ENCODE measurements at regions not wholly inside any gene's neighbourhood (a gene's known extent, or its start where the extent isn't known, plus 50 kb on each side); places are given as distances from the start of the nearest gene placed in this dataset.

- no peak for TF ChIP-seq ZNF687 (IDR thresholded peaks at IDR 0.05)
- TF ChIP-seq POU2F2 (IDR thresholded peaks at IDR 0.05; ENCODE audit: borderline replicate concordance, low read depth, low read length), result no peak
- TF ChIP-seq NFXL1 (IDR thresholded peaks at IDR 0.05; ENCODE audit: borderline replicate concordance), result no peak
- TF ChIP-seq POLR2AphosphoS5 (IDR thresholded peaks at IDR 0.05; ENCODE audit: low read length), result no peak
Measured at GRCh38 chr18:28372186-28372585, 195.3 kb upstream of the CDH2 start (continued).

GRCh38 chr18:28366676-28367075, 189.7 kb upstream of the CDH2 start:
- no peak overlapping the region for H2AFZ ChIP-seq (ENCODE audit: control insufficient read depth, low read depth, low read length)
- no peaks in the 10 kb centered on the region for H3K9me3 ChIP-seq (replicated peaks; ENCODE audit: control insufficient read depth, insufficient read depth, low read length)
- CTCF ChIA-PET, result no interaction called here
- WGBS (ENCODE audit: insufficient coverage, insufficient replicate concordance, low lambda C conversion rate, missing lambda C conversion rate), result 14% methylated on average over 4 of the region's 4 CpGs
- no peak overlapping the region for H3K4me3 ChIP-seq
- H3K27ac ChIP-seq (ENCODE audit: control insufficient read depth, insufficient read depth), result no peak overlapping the region
- no peaks in the 10 kb centered on the region for H4K20me1 ChIP-seq (ENCODE audit: control insufficient read depth, insufficient read depth)
- intact Hi-C loops (cut with micrococcal nuclease; ENCODE audit: unreplicated experiment) (no loop called here), in situ Hi-C loops (cut with MboI) (no loop called here)
- H3K79me2 ChIP-seq (ENCODE audit: control insufficient read depth, insufficient read depth, low read length), result no peaks in the 10 kb centered on the region
- no peak for ATAC-seq
- no TSS peak for BruUV-seq (replicated peaks)
- H3K9ac ChIP-seq (ENCODE audit: control insufficient read depth, insufficient read depth, low read length), result no peak overlapping the region
- no peak overlapping the region for H3K4me2 ChIP-seq (ENCODE audit: control insufficient read depth, insufficient read depth)
- POLR2A ChIA-PET, result no interaction called here
- no peaks in the 10 kb centered on the region for H3K27me3 ChIP-seq (replicated peaks in 1 of 2; ENCODE audit: control insufficient read depth in 2 of 2, insufficient read depth in 2 of 2, low read length in 1 of 2)
- RAD21 ChIA-PET (ENCODE audit: unreplicated experiment), result no interaction called here
- no peaks in the 10 kb centered on the region for H3K36me3 ChIP-seq (ENCODE audit: control insufficient read depth in 2 of 2, insufficient read depth in 2 of 2, low read length in 1 of 2)
- SMC1A ChIA-PET (ENCODE audit: uncharacterized antibody, unreplicated experiment), result no interaction called here
- no peak for DNase-seq (ENCODE audit: low read depth, low spot score)
- no peak for FAIRE-seq
- H3K4me1 ChIP-seq (ENCODE audit: control insufficient read depth, insufficient read depth, low read length), result no peaks in the 10 kb centered on the region
- TF ChIP-seq SREBF1 (IDR thresholded peaks at IDR 0.05; ENCODE audit: low read length), result no peak
- TF ChIP-seq TBL1XR1 (IDR thresholded peaks at IDR 0.05; ENCODE audit: low read depth, low read length), result no peak
- no peak for TF ChIP-seq ZNF384 (IDR thresholded peaks at IDR 0.05; ENCODE audit: borderline replicate concordance, low read depth, low read length)
- no peak for TF ChIP-seq SPI1 (IDR thresholded peaks at IDR 0.05; ENCODE audit: borderline replicate concordance, insufficient read depth, low read depth, low read length)
- no peak for TF ChIP-seq ZNF207 (IDR thresholded peaks at IDR 0.05; ENCODE audit: borderline replicate concordance)
- no peak for TF ChIP-seq CHD4 (IDR thresholded peaks at IDR 0.05)
- TF ChIP-seq, protein P1, sequence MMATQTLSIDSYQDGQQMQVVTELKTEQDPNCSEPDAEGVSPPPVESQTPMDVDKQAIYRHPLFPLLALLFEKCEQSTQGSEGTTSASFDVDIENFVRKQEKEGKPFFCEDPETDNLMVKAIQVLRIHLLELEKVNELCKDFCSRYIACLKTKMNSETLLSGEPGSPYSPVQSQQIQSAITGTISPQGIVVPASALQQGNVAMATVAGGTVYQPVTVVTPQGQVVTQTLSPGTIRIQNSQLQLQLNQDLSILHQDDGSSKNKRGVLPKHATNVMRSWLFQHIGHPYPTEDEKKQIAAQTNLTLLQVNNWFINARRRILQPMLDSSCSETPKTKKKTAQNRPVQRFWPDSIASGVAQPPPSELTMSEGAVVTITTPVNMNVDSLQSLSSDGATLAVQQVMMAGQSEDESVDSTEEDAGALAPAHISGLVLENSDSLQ (IDR thresholded peaks at IDR 0.05), result no peak
- TF ChIP-seq, protein P2, sequence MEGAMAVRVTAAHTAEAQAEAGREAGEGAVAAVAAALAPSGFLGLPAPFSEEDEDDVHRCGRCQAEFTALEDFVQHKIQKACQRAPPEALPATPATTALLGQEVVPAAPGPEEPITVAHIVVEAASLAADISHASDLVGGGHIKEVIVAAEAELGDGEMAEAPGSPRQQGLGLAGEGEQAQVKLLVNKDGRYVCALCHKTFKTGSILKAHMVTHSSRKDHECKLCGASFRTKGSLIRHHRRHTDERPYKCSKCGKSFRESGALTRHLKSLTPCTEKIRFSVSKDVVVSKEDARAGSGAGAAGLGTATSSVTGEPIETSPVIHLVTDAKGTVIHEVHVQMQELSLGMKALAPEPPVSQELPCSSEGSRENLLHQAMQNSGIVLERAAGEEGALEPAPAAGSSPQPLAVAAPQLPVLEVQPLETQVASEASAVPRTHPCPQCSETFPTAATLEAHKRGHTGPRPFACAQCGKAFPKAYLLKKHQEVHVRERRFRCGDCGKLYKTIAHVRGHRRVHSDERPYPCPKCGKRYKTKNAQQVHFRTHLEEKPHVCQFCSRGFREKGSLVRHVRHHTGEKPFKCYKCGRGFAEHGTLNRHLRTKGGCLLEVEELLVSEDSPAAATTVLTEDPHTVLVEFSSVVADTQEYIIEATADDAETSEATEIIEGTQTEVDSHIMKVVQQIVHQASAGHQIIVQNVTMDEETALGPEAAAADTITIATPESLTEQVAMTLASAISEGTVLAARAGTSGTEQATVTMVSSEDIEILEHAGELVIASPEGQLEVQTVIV (IDR thresholded peaks at IDR 0.05; ENCODE audit: borderline replicate concordance, partially characterized antibody), result no peak
- TF ChIP-seq, protein P3, sequence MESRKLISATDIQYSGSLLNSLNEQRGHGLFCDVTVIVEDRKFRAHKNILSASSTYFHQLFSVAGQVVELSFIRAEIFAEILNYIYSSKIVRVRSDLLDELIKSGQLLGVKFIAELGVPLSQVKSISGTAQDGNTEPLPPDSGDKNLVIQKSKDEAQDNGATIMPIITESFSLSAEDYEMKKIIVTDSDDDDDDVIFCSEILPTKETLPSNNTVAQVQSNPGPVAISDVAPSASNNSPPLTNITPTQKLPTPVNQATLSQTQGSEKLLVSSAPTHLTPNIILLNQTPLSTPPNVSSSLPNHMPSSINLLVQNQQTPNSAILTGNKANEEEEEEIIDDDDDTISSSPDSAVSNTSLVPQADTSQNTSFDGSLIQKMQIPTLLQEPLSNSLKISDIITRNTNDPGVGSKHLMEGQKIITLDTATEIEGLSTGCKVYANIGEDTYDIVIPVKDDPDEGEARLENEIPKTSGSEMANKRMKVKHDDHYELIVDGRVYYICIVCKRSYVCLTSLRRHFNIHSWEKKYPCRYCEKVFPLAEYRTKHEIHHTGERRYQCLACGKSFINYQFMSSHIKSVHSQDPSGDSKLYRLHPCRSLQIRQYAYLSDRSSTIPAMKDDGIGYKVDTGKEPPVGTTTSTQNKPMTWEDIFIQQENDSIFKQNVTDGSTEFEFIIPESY (IDR thresholded peaks at IDR 0.05), result no peak
- no peak for TF ChIP-seq MAX (IDR thresholded peaks at IDR 0.05; ENCODE audit: low read depth, low read length)
- no peak for TF ChIP-seq NR2F1 (conservative IDR thresholded peaks at IDR 0.05)
